GM19239 (cell line): ENCODE measurements at regions not wholly inside any gene's neighbourhood (a gene's known extent, or its start where the extent isn't known, plus 50 kb on each side); places are given as distances from the start of the nearest gene placed in this dataset.
A peak's percentile ranks its signal among the peaks of the same experiment; 100 is the strongest.
"Not testable (repeated sequence)": the region's sequence is repeated elsewhere in the genome, so short reads cannot be mapped to it uniquely, and the experiment has no call there.

Experiments
- DNase-seq: peaks from one replicate; pipeline ENCODE4 v3.0.0; 2011; ENCODE audit warnings: low spot score; ENCODE audit not compliant: insufficient read length
- FAIRE-seq: peaks from 2 replicates; lab custom pipeline; 2011; peaks lifted over from hg19 to GRCh38; lab: Jason Lieb, UNC

DNA sequence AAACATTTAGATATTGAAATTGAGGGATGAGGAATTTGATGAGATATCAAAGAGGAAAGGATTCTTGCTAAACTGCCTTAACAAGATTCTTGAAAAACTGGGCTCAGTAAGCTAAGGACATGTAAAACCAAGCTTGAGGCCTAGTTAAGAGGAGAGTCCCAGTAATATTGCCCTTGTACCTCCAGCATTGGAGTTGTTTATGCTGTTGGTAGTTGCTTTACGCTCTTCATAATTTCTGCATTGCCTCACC, 156.1 kb upstream of the TRIM24 start:
- FAIRE-seq (no peak), DNase-seq (no peak)

DNA sequence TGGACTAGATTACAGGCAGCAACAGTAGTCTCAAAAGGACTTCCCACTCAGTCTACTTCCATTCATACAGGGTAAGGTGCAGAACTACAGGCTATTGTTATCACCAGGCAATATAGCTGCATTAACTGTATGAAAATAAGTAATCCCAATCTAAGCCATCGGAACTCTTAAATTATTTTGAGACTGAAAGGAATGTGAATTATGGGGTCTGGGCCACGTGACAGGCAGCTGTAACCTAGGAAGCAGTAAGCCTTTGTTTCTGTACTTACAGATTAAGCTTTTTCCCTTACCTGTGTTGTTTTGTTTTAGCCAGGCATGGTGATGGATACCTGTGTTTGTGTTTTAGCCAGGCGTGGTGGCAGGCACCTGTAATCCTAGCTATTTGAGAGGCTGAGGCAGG, 152.4 kb upstream of the TRIM24 start:
- FAIRE-seq (no peak), DNase-seq (no peak)

DNA sequence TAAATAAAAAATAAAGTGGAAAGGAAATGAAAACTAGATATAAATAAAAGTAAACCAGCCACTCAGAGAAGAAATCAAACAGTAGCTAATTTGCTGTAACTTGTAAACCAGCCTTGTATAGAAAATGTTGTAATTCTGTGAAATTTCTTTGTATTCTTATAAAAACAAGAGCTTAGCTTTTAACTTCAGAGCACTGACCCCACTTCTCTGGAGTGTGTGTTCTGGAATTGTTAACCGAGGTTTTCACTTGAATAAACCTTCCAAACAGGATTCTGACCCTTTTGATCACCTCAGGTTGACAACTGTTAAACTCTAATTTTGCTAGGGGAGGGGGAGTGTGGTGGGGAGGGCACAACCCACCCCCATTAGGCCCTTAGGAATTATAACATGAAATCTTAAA, 151.9 kb upstream of the TRIM24 start:
- DNase-seq (no peak), FAIRE-seq (no peak)

GRCh38 chr7:138309186-138309585, 150.9 kb upstream of the TRIM24 start:
- FAIRE-seq (no peak), DNase-seq (no peak)

DNA sequence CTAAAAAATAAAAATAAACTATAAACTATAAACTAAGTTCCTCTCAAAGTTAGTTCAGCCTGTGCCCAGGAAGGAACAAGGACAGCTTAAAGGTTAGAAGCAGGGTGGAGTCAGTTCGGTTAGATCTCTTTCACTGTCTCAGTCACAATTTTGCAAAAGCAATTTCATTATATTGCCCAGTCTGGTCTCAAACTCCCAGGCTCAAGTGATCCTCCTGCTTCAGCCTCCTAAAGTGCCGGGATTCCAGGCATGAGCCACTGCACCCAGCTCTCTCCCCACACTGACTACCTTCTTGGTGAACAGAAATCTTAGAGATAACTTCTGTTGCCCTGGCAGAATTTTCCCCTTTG, 146.3 kb upstream of the TRIM24 start:
- no peak for DNase-seq
- no peak for FAIRE-seq

DNA sequence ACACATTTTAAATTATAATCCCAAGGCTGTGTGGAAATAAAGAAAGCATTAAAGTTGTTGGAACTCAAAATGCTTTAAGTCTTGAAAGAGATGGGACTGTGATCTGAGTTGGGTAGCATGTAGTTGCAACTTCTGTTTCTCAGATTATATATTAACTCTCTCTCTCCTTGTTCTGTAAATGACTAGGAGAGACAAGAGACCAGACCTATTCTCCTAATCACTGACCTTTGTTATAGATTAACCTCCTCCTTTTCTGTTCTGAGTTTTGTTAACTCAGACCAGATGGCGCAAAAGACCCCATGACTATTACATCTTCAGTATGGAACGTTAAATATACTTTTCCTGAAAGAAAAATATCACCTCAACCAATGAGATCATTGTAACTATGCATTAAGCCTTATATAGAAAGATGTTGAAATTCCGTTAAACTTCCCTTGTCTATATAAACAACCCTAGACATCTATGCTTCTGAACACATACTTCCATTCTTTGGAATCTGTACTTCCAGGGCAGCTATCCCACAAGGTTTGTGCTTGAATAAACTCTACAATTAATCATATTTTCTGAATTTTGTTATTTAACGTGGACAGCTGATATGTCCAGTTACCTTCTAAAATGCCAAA, 143.5 kb upstream of the TRIM24 start:
- peak; percentile 30 for DNase-seq
- peak; percentile 88 for FAIRE-seq

- no peak for DNase-seq
- FAIRE-seq: peak; percentile 73
Measured at GRCh38 chr7:138317044-138317596, 142.9 kb upstream of the TRIM24 start.

DNA sequence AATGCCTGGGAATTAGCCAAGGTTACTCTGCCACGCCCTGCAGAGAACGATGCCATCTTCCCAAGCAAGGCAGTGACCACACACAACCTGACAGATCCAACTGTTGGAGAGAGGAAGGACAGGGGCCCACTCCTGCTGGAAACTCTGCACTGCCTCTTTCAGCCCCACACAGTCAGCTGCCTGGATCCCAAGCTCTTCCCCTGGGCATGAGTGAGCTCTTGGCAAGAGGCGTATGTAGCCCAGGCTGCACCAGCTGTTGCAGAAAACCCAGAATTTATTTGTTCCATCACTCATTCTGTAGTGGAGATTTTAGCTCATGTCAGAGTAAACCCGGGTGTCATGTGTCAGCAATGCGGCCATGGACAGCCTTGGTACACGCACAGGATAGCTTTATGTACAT, 135.1 kb upstream of the TRIM24 start:
- DNase-seq (no peak), FAIRE-seq (no peak)

- DNase-seq: no peak
Measured at GRCh38 chr7:138325434-138325833, 134.6 kb upstream of the TRIM24 start.

DNA sequence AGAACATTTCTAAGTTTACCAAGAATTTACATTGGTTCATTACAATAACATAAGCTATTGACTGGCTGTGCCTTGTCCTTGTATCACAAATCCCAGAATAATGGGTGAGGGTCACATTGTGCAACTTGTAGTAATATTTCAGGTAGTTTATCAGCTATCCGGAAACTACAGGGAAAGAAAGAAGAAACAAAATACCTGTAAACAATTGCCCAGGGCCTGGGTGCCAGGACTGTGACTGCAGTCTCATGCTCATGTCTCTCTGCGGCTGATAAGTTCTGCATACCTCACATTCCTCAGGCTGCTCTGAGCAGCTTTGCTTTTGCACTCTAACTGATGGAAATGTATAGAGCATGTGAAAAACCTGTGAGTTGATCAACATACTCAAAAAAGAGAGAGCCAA, 131.8 kb upstream of the TRIM24 start:
- DNase-seq (no peak), FAIRE-seq (no peak)

More at GRCh38 chr7:138325434-138325833, 134.6 kb upstream of the TRIM24 start:
- no peak for FAIRE-seq

DNA sequence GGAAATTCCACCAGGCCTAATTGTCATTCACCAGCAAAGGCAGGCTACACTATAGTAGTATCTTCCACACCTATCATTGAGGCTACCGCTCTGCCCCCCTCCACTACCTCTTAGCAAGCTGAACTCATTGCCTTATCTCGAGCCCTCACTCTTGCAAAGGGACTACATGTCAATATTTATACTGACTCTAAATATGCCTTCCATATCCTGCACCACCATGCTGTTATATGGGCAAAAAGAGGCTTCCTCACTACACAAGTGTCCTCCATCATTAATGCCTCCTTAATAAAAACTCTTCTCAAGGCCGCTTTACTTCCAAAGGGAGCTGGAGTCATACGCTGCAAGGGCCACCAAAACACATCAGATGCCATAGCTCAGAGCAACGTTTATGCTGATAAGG, 127.2 kb upstream of the TRIM24 start:
- not testable (repeated sequence) for DNase-seq, FAIRE-seq

DNA sequence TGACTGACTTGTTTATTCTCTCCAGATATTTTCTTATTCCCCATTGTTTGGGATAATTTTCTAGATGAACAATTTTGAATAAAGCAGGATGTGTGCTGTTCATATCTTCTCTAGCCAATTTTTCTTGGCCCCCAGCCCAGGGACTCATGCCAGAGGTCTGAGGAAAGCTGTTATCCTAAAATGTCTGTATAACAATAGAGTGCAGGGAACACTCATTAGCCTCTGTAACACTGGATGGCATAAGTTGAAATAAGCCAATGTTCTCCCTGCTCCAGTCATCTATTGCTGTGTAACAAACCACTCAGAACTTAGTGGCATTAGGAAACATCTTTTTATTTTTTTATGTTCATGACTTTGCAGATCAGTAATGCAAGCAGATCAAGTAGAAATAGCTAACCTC, 121.7 kb upstream of the TRIM24 start:
- FAIRE-seq: no peak
- no peak for DNase-seq

DNA sequence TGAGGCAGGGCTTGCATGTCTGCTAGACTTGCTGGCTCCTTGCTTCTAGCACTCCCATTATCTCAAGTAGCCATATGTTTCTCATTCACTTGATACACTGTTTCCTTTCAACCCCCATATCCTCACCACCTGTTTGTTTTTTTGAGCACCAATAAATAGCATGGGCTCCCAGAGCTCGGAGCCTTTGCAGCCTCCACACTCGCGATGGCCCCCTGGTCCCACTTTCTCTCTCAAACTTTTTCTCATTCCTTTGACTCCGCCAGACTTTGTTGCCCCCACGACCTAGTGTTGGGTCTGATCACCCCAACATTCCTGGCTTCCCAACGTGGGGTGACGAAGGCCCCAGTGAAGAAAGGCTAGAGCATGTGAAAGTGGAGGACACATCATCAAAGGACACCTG, 120.8 kb upstream of the TRIM24 start:
- not testable (repeated sequence) for DNase-seq

GRCh38 chr7:138342990-138343389, 117.1 kb upstream of the TRIM24 start:
- FAIRE-seq (no peak), DNase-seq (no peak)

More for the DNA sequence above, 120.8 kb upstream of the TRIM24 start:
- FAIRE-seq: not testable (repeated sequence)

DNA sequence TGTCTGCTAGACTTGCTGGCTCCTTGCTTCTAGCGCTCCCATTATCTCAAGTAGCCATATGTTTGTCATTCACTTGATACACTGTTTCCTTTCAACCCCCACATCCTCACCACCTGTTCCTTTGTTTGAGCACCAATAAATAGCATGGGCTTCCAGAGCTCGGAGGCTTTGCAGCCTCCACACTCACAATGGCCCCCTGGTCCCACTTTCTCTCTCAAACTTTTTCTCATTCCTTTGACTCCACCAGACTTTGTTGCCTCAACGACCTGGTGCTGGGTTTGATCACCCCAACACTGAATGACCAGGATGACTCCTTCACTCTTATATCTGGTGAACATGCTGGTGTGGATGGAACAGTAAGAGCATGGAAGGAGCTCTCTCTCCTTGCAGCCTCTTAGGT, 114.5 kb upstream of the TRIM24 start:
- FAIRE-seq: no peak
- no peak for DNase-seq

DNA sequence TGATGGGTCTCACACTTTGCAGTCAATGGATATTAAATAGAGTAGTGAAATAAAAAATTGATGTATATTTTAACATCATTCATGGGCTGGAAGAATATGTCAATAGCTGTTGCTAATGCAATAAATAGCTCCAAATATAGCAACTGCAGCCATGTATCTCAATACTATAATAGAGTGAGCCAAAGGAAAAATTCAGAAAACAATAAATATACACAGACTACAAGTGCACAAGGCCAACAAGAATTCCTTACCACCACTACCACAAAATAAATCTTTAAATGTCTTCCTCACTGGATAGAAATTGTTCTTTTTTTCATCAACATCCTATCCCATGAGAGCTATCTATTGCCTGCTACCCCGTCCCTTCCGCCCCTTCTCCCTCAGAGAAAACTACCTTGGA, 113.1 kb upstream of the TRIM24 start:
- FAIRE-seq (no peak), DNase-seq (no peak)

- FAIRE-seq (no peak), DNase-seq (no peak)
Measured at GRCh38 chr7:138349841-138350700, 110.0 kb upstream of the TRIM24 start.

GRCh38 chr7:138350701-138351357, 109.2 kb upstream of the TRIM24 start:
- DNase-seq: no peak
- FAIRE-seq: no peak

DNA sequence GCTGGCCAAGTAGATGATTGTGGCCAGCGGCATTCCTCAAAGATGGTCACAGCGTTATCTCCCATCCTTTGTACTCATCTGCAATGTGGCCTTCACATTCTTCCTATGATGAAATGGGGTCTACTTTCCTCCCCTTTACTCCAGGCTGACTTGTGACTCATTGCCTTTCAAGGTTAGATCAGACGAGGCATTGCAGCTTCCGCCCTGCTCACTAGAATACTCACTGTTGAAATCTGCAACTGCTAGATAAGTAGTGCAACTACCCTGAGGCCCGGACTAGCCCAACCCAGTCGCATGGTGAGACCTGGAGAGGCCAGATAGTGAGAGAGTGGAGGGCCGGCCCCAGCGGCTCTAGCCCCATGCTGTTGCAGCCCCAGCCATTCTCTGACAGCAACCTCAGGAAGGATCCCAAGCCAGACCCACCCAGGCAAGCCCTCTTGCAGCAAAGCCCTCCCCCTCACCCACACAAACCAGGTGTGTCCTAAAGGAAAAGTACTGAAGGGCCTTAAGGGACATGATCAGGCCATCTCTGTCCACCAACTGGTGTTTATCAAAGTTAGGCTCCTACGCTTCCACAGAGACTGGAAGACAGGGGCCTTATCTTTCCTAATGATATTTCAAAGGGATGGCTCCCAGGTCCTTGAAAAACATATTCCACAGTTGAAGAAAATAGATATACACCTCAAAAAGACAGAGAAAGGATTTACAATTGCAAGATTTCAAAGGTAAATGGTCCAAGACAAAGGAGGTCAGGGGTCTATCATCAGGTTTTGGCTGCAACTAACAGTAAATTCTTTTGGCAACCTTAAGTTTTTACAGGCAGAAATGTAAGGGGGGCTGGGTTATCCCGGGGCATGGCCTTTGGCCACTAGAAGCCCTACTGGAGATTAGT, 107.2 kb upstream of the TRIM24 start:
- DNase-seq (no peak), FAIRE-seq (no peak)

DNA sequence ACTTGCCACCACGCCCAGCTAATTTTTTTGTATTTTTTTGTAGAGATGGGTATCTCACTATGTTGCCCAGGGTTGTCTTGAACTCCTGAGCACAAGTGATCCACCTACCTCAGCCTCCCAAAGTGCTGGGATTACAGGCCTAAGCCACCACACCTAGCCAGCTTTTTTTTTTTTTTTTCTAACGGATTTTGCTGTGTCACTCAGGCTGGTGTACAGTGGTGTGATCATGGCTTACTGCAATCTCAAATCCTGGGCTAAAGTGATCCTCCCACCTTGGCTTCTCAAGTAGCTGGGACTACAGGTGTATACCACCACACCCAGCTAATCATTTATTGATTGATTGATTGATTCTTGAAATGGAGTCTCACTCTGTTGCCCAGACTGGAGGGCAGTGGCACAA, 106.0 kb upstream of the TRIM24 start:
- FAIRE-seq: no peak
- DNase-seq: no peak
